HG02759 (cell line): ENCODE measurements at regions not wholly inside any gene's neighbourhood (a gene's known extent, or its start where the extent isn't known, plus 50 kb on each side); places are given as distances from the start of the nearest gene placed in this dataset.

Experiments used
- ATAC-seq: cut with Tn5 transposase; IDR thresholded peaks from one replicate; pipeline ENCODE4 v1.9.1; 2021; ENCODE audit warnings: mild to moderate bottlenecking, moderate library complexity; ENCODE audit not compliant: unreplicated experiment

DNA sequence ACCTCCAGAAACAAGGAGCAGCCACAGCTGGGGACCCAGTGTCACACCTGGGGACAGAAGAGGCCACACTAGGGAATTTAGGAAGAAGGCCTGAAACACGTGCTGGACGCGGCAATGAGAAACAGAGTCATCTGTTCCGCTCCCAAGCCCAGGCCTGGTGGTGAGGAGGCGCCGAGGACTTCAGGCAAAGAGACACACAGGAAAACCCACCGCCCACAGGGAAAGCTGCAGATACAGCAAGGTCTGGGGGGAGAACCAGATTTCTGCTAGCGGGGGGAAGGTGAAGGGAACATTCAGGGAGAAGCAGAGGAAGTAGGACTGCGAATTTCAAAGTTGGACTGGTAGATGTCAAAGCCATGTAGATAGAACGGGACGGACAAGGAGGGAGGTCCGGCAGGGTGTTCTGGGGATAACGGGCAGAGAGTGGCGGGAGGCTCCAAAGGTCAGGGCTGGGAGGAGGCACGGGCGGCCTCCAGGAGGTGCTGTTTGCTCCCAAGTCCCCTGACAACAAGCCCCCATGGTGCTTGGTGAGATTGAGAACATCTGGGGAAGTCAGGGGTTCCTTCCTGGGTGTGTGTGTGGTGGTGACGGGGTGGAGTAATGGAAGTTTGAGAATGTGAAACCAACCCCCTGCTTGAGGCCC, 351.7 kb upstream of the MYT1L start:
- no peak for ATAC-seq

DNA sequence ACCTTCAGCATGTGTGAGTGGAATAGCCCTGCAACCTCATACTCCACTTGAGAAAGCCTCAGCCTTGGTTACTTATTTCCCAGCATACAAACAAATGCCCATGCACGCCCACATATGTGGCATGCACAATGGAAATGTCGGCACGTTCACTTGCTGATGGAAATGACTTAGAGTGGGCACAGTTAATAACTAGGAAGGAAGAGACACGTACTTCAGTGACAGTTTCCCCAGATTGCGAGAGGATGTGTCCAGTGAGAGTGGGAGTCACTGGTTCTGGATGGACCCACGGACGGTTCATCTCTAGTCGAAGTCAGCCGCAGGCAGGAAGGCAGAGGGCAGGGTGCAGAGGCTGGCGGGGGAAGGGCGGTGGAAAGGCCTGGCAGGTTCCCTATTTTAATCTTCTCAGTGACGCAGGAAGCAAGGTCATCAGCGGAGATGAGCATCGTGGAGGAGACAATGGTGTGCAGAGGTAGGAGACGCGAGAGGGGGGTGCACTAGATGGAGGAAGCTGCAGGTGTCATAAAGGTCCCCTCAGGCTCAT, 350.7 kb upstream of the MYT1L start:
- no peak for ATAC-seq

DNA sequence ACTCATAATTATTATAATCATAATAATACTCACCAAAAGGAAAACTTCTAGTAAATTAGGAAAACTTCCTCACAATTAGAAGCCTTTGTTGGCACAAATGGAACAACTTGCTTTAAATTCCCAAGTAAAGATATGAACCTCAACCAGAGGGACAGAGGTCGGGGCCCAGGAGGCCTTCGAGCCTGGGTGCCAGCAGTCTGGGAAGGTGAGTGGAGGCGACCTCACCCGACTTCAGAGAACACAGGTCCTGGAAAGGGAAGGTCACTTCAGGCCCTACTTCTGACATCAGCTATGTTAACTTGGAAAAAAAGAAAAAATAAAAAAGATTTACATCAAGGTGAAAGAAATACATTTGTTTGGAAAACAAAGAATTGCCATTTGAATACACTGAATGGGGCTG, 350.0 kb upstream of the MYT1L start:
- ATAC-seq: no peak

DNA sequence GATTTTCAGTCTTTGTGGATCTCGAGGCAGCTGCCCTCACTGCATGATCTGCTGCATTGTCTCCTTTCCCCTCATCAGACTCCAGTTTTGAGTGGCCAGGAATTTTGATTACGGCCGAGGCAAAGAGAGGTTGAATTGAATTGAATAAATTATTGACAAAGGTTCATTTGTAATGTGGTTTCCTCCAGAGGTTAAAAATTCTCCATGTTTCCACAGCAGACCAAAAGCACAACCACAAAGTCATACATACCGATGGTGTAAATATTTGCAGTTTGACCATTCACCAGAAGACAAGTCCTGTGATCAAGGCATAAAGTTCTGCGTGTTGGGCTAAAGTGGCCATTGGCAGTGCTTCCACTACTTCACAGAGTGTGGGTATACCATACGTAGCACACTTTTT, 343.8 kb upstream of the MYT1L start:
- no peak for ATAC-seq

DNA sequence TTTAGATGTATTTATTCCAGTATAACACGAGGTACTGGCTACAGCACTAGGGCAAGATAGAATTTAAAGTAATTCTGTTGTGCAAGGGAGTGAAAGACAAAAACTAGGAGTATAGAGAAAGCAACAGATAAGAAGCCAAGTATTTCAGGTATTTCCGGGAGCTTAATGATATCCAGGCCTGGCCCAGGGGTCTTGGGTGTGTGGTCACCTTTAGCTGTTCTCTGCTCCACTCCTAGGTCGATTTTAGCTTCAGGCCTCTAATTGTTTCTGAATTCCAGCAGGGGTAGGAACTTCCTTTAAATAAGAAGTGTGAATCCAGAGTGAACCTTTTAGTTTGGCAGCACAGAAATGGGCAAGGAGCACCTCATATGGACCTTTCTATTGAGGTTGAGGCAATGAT, 342.3 kb upstream of the MYT1L start:
- ATAC-seq: no peak

DNA sequence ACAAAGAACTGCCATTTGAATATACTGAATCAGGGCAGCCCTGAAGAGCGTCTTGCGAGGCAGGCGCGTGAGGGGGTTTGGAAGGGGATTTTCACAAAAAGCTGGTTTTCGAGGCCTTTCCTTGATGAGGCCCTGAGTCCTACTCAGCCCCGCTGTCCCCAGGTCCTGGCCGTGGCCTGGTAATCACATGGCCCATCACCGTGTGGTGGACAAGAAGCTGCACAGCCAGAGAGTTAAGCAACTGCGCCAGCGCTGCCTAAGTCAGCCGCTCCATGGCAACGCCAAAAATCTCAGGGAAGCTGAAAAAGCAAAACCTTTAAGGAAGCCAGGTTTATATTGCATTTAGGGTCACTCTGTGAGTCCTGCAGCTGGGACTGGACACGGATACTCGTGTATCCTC, 341.2 kb upstream of the MYT1L start:
- no peak for ATAC-seq

DNA sequence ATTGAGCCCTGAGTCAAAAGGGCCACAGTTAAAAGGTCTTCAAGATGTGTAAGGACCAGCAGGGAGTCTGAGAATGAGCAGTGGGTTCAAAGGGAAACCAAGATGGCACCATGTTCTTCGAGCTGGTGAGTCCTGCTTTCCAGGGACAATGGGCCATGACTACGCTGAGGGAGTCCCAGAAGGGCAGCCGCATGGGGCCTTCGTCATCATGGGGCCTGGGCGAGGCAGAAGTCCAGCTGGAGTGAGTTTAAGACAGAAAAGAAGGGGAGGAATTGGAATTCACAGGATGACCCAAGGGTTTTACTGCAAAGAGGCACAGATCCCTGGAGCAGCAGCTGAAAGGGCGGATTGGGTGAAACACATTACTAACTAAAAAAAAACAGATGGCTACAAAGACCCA, 340.8 kb upstream of the MYT1L start:
- no peak for ATAC-seq

DNA sequence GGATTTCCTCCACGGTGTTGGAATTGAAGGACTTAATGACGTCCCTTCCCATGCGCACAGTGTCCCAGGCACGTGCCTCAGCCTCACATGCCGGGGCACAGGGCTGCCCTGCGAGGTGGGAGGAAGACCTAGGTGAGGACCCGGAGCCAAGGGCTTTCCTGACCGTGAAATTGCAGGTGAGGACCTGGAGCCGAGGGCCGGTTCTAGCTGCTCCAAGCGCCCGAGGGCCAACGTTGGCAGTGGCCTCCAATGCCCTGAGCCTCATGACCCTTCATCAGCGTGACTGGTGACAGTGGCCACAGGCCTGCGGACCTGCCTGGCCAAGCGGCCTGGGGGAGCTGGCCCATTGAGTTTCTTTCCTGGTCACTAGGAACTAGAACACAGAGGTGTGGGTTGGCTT, 338.2 kb upstream of the MYT1L start:
- no peak for ATAC-seq

DNA sequence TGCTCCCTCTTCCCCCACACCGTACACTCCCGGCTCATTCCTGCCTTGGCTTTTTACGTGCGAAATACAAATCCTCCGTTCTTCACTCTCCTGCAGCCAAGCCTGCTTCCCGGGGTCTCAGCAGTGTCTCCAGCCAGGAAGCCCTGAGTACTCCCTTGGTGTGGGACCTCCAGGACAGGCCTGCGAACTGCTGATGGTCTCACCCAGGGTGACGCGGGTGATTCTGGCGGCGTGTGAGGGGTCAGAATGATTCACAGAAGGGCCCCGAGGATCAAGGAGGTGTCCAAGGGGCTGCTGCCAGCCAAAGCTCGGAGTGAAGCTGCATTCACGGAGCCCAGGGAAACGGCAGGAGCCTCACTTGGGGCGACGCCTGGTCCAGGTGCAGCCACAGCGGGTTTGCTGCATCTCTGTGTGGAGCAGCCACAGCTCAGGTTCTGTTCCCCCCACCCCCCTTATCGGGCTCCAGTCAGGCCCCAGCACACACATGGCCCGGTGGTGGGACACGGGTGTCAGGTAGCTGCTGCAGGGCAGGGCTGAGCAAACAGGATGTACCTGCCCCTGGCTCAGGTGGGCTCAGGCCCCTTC, 337.7 kb upstream of the MYT1L start:
- ATAC-seq: no peak

DNA sequence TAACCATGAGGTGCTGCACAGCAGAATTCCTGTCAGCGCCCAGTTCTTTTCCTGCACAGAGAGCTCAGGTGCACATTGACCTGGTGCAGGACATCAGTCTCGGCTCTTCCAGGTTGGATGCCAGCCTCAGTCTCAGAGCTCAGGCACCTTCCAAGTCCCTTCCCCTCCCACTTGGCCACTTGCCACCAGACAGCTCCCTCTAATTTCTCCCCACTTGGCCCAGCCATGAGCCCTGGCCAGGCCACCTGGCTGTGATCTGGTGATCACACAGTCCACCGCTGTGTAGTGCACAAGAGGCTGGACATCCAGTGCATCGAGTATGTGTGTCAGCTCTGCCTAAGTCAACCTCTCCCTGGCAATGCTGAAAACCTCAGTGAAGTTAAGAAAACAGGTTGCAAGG, 336.6 kb upstream of the MYT1L start:
- no peak for ATAC-seq

DNA sequence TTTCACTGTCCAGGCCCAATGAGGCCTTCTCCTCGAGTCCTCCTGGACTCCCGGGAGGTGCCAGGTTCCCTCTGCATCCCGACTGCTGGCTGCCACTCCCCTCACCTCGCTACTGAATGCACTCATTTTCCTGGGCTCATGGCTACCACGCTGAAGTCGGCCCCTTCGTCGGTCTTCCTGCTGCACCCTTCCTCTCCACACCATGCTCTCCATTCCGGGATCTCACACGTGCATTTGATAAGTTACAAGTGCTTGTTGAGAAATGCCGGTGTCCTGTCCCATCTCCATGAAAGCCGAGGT, 334.7 kb upstream of the MYT1L start:
- ATAC-seq: no peak

DNA sequence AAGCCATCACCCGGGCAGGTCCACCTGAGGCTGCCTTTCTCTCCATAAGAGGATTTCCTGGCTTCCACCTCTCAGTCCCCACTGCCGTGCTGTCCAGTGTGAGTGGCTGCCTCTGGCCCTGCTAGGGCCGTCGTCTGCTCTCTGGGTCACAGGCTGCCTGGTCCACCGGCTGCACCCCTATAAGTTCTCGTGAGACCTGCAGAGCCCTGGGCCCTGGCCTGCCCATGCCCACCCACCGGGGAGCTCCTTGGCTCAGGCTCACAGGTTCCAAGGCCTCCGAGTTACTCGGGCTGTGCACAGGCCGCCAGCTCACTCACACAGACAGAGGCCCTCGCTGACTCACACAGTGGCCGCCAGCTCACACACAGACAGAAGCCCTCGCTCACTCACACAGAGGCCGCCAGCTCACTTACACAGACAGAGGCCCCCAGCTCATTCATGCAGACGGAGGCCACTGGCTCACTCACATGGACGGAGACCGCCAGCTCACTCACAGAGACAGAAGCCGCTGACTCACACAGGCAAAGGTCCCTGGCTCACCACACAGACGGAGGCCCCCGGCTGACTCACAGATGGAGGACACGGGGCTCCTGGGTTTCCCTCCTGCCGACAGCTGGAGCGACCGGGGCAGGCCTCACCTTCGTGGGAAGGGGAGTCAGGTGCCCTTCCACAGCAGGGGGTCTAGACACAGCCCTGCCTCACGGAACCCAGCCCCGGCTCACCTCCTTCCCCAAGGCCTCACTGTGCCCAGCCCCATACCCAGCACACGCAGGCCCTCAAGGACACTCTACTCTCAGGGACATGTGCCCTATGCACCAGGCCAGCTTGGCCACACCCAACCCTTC, 334.1 kb upstream of the MYT1L start:
- ATAC-seq: no peak

DNA sequence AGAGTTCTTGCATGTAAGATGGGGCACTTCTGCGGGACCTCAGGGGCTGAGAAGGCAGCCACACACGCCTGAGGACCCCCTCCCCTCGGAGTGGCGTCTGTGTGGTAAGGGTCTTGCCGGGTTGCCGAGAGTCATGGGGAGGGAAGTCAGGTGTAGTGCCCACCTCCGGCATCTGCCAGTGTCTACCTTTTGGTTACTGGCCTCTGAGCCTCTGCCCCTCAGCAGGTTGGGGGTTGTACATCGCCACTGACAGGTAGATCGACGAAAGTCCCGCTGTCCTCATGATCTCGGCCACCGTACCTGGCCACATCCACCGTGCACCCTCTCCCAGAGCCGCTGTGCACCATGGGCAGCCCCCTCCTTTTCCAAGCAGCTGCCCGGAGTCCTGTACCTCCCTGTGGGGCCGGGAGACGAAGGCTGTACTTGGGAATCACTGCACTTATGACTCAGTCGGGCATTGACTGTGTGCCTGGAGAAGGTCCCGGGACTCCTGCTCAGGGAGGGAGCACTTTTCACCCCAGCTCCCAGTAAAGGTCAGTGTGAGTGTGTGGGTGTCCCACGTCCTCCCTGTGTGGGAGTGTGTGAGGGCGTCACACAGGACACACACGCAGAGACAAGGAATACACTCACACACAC, 332.4 kb upstream of the MYT1L start:
- ATAC-seq: no peak

DNA sequence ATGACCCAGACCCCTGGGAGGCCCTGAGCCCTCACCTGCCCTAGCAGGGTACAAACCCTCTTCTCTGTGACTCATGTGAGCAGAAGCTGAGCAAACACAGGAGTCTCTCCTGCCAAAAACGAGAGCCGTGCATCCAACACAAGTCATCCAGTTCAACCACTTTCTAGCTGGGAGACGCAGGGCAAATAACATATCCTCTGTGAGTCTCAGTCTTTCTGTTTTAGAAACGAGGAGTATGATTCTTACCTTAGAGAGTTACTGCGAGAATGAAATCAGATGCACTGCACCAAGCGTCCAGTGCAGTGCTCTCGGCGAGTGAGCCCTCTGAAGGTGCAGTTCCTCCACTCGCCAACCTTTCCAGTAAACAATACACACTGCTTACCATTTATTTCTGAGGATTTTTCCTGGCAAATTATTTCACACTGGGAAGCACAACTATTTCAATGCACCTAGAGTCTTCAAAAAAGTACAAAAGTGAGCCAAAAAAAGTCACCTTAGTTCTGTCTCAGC, 331.8 kb upstream of the MYT1L start:
- ATAC-seq: no peak

DNA sequence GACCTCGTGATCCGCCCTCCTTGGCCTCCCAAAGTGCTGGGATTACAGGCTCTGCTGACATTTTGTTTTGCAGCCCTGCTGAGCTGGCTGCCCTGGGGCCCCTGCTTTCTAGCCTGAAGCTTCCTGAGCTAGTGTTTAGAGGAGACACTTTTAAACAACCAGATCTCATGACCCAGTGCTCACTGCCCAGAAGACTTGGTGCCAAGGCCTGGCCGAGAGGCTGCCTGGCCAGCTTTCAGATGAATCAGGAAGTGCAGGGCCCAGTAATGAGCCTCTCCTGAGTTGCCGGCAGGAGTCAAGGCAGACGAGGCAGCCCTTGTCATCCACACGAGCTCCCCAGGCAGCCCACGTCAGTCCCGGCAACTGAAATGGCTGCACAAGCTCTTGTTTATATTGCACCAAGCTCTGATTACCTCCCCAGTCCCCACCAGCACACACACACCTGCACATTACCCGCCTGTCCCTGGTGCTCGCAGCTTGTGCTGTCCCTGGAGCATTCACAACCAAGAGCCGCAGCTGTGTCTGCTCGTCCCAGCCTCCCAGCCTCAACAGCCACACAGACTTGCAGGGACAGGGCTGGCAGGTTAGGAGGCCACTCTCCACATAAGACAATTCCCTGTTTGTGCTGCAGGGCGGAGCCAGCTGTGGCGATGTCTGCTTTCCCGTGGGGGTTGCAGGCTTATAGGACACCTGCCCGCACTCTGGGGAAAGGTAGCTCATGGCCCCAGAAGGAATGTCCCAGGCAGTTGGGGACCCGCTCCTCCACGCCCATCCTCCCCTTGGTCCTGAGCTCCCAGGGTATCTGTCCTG, 331.2 kb upstream of the MYT1L start:
- ATAC-seq: no peak

DNA sequence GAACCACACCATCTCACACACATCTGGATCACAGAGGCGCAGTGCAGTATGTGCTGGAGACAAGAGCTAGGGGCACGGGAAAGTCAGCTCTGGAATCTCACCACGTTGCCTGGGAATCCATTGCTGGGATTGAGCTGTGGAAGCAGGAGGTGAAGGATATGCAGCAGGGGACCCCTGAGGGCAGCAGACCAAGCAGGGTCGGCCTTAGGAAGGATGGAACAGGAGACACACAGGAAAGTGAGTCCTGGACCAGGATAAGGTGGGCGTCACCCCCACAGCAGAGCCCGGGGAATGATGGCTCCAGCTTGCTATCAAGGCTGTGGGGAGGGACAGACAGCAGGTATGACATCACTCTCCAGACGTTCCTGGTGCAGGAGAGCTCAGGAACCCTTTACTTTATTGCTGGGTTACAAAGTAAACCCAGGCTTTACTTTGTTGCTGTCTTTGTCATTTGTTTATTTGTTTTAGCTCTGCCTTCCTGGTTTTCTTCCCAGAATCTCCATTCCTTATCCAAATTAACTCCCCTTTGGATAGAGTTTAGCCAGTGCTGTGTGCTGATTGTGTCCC, 329.8 kb upstream of the MYT1L start:
- ATAC-seq: no peak

DNA sequence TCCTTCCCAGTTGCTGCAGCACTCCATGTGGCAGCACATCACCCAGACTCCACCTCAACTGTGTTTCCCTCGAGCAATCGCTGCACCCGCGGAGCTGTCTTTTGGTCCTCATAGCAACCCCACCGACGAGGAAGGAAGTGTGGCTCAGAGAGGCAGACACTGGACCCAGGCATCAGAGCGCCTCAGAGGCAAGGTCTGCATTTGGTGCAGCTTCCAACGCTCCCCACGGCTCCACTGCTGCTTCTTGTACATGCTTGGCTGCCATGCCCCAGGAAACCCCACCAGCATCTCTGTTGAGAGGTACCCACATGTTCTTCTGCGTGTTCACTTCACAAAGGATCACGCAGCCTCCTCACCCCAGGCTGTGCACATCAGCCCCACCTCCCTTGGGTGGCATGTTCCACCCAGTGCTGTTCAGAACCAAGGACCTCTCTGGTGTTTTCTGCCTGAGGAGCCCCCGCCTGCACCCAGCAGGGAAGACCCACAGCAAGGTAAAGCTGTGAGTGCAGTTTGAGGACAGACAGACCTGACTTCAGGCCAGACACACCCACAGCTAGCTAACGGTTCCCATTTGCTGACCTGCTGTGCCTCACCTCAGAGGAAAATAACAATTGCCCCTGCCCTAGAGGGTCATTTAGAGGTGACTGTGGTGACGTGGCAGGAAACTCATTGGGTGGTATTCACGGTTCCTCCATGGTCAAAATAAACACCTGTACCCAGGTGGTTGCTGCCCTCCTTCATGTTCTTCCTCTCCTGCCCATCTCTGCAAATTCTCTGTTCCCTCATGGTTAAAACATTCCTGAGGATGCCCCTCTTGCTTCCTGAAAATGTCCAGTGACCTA, 326.3 kb upstream of the MYT1L start:
- no peak for ATAC-seq

DNA sequence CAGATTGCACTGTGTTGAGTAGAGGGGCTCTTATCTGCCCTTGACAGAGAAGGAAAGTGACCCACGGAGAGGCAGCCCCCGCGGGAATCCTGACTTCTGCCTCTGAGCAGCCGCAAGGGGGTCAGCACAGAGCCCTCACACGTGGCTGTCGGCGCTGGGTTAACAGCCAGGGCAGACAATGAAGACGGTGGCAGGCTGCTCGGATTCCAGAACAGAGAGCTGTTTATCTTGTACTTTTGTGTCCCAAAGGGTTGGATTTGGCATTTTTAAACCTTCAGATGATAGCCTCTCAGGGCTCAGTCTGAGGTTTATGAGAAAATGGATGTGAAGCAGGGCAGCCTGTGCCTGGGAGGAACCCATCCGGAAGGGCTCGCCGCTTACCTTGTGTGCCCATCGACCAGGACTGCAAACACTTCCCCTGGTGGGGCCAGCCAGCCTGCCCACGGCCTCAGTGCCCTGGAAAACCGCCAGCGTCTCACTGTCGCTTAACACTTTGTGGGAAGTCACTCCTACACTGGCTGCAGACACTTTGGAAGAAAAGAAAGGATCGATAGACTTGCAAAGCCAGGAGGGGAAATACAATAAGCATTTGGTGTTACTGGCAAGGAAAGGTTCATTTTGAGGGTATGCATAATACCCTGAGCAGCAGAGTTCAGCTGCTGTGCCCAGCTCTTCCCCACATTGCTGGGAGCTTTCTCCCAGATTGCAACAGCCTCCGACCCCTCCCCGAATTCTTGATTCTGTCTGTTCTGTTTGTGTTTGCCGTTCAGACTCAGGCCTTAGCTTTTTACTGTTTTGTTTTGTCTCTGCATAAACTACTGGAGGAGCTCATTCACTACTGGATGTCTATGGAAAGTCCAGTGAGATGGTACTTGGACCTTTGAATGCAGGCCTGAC, 325.3 kb upstream of the MYT1L start:
- ATAC-seq: no peak
